B cell (primary cell): ENCODE measurements at regions not wholly inside any gene's neighbourhood (a gene's known extent, or its start where the extent isn't known, plus 50 kb on each side); places are given as distances from the start of the nearest gene placed in this dataset.

ENCODE experiments used
- ATAC-seq: fragments of 200-7000 bp; cut with Tn5 transposase; one replicate; pipeline ENCODE4 v1.10.0; 2021; ENCODE audit warnings: low read depth, mild to moderate bottlenecking, moderate number of reproducible peaks, moderate library complexity
- CTCF ChIA-PET: fragments of 350-600 bp; sonication (Branson Sonifier 250); formaldehyde crosslinking; loops from one replicate; lab custom pipeline; 2021; ENCODE audit warnings: antibody characterized with exemption, inconsistent platforms; lab: Charles Lee
- POLR2A ChIA-PET: fragments of 350-600 bp; sonication (Branson Sonifier 250); formaldehyde crosslinking; loops from one replicate; lab custom pipeline; 2021; ENCODE audit warnings: antibody characterized with exemption; lab: Charles Lee
- DNase-seq: peaks from one replicate; pipeline ENCODE4 v3.0.0; 2013
- H2AFZ ChIP-seq: 2 replicates; pipeline ENCODE4 v1.6.1; 2012; ENCODE audit warnings: mild to moderate bottlenecking, low read depth, low read length; ENCODE audit not compliant: insufficient read depth, poor library complexity, severe bottlenecking
- H3K27ac ChIP-seq, 2 donors: 1 replicate in 1 of 2; 2 replicates in 1 of 2; pipeline ENCODE4 v1.5.1; 2012 to 2013; ENCODE audit warnings: low read length in 2 of 2, mild to moderate bottlenecking in 2 of 2, moderate library complexity in 1 of 2
- H3K27me3 ChIP-seq, 4 experiments: fragments of 200-600 bp in 1 of 4; sonication (generic) in 1 of 4; replicated peaks in 1 of 4; 1 replicate in 2 of 4; 2 replicates in 2 of 4; pipeline versions ENCODE4 v1.6.1 to v1.7.0; 2013 to 2016; ENCODE audit warnings: low read length in 3 of 4, mild to moderate bottlenecking in 2 of 4, mixed read lengths in 1 of 4, moderate library complexity in 1 of 4; ENCODE audit not compliant: insufficient read depth in 4 of 4, control insufficient read depth in 3 of 4; ENCODE audit errors: control extremely low read depth in 1 of 4
- H3K36me3 ChIP-seq, 2 experiments: replicated peaks in 1 of 2; 1 replicate in 1 of 2; 2 replicates in 1 of 2; pipeline versions ENCODE4 v1.6.1 to v1.7.1; 2013; ENCODE audit warnings: low read length in 1 of 2; ENCODE audit not compliant: insufficient read depth in 2 of 2, control insufficient read depth in 1 of 2; ENCODE audit errors: control extremely low read depth in 1 of 2, extremely low read depth in 1 of 2
- H3K4me1 ChIP-seq, 2 donors: fragments of 200-600 bp in 1 of 2; sonication (generic) in 1 of 2; 1 replicate in 1 of 2; 2 replicates in 1 of 2; pipeline versions ENCODE4 v1.5.1 to v1.6.1; 2013 to 2017; ENCODE audit warnings: low read length in 2 of 2; ENCODE audit not compliant: control insufficient read depth in 2 of 2, insufficient read depth in 2 of 2
- H3K4me2 ChIP-seq: replicated peaks from 2 replicates; pipeline ENCODE3; 2012; ENCODE audit warnings: mild to moderate bottlenecking, low read depth, low read length; ENCODE audit not compliant: poor library complexity, severe bottlenecking
- H3K4me3 ChIP-seq, 5 experiments: fragments of 200-600 bp in 1 of 5; sonication (generic) in 1 of 5; 1 replicate in 3 of 5; 2 replicates in 2 of 5; pipeline versions ENCODE4 v1.5.1 to v1.7.0; 2011 to 2016; ENCODE audit warnings: low read length in 4 of 5, mild to moderate bottlenecking in 4 of 5, low read depth in 2 of 5, control low read depth in 1 of 5, moderate library complexity in 1 of 5; ENCODE audit not compliant: insufficient read depth in 1 of 5; ENCODE audit errors: control extremely low read depth in 1 of 5, extremely low read depth in 1 of 5
- H3K79me2 ChIP-seq: fragments of 200-600 bp; sonication (generic); one replicate; pipeline ENCODE4 v1.6.0; 2016; ENCODE audit warnings: low read length; ENCODE audit not compliant: control insufficient read depth, insufficient read depth
- H3K9ac ChIP-seq: fragments of 200-600 bp; sonication (generic); 2 replicates; pipeline ENCODE4 v1.6.1; 2017; ENCODE audit warnings: mild to moderate bottlenecking, low read length, moderate library complexity
- H3K9me3 ChIP-seq, 3 donors: one replicate each; pipeline versions ENCODE4 v1.6.1 to v1.7.1; 2013; ENCODE audit warnings: low read length in 2 of 3; ENCODE audit not compliant: control insufficient read depth in 2 of 3, insufficient read depth in 1 of 3; ENCODE audit errors: control extremely low read depth in 1 of 3
- H4K20me1 ChIP-seq: 2 replicates; pipeline ENCODE4 v1.6.0; 2012; ENCODE audit warnings: mild to moderate bottlenecking, low read length; ENCODE audit not compliant: insufficient read depth, control insufficient read depth, poor library complexity, severe bottlenecking
- H3K27ac Mint-ChIP-seq: one replicate; pipeline ENCODE4 v1.8.0; 2021; ENCODE audit warnings: mixed read lengths
- H3K27me3 Mint-ChIP-seq: one replicate; pipeline ENCODE4 v1.8.0; 2021; ENCODE audit warnings: mixed read lengths
- H3K4me1 Mint-ChIP-seq: one replicate; pipeline ENCODE4 v1.8.0; 2021; ENCODE audit warnings: mixed read lengths
- H3K4me3 Mint-ChIP-seq: one replicate; pipeline ENCODE4 v1.8.0; 2021; ENCODE audit warnings: mixed read lengths
- H3K9me3 Mint-ChIP-seq: one replicate; pipeline ENCODE4 v1.8.0; 2022; ENCODE audit warnings: mixed read lengths; ENCODE audit not compliant: insufficient read depth
- CTCF ChIP-seq: fragments of 200-600 bp; IDR thresholded peaks from one replicate; pipeline ENCODE4 v1.8.0; 2022; ENCODE audit warnings: antibody characterized with exemption, mild to moderate bottlenecking
- EZH2 ChIP-seq: IDR thresholded peaks from 2 replicates; pipeline ENCODE4 v1.6.1; 2012; ENCODE audit warnings: borderline replicate concordance, low read depth, mild to moderate bottlenecking, moderate library complexity, low read length; ENCODE audit not compliant: insufficient read depth, poor library complexity, severe bottlenecking
- WGBS: methylation state at CpG from one replicate; pipeline ENCODE4 v1.1.5; 2013; ENCODE audit warnings: missing lambda C conversion rate; ENCODE audit not compliant: insufficient coverage; 5-methylcytosine and 5-hydroxymethylcytosine counted together
- intact Hi-C: fragments of 100-400 bp; cut with micrococcal nuclease; formaldehyde crosslinking; loops from one replicate; pipeline ENCODE4 v1.10.0; 2022

DNA sequence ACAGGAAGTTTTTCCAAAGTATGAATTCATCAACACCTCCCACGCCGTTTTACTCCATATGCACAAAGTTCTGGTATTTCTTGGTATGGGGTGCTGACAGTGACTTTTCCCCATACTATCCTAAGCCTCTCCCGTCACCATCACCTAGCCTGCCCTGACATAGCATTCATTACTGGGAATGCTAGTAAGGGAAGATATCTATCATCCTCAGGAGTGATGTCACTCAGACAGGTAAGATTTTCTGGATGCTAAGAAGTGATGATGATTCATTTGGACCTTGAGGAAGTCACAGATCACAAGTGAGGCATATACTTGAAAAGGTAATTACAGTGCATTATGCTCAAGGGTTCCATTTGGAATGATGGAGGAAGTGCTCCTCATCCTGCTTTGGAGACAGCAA, 355.1 kb upstream of the STAC start:
- H3K4me1 Mint-ChIP-seq = no peaks in the 10 kb centered on the region
- Histone ChIP-seq H3K4me2 (no peak overlapping the region), H3K4me3 (no peak overlapping the region), H3K27ac (no peak overlapping the region), H3K36me3 (no peaks in the 10 kb centered on the region), H3K27me3 (no peaks in the 10 kb centered on the region), H2AFZ (no peak overlapping the region), H3K9ac (no peak overlapping the region), H3K4me1 (no peaks in the 10 kb centered on the region), H4K20me1 (no peaks in the 10 kb centered on the region), H3K79me2 (no peaks in the 10 kb centered on the region), H3K9me3 (peaks cover 0 to 2% (median 0%) of the 10 kb centered on the region in 3 donors)
- TF ChIP-seq CTCF (no peak), EZH2 (no peak)
- ChIA-PET POLR2A (no interaction called here), CTCF (no interaction called here)
- ATAC-seq (no peak), DNase-seq (no peak)
- no peaks in the 10 kb centered on the region for H3K27me3 Mint-ChIP-seq
- intact Hi-C loops = no loop called here
- H3K4me3 Mint-ChIP-seq = no peak overlapping the region
- WGBS = no CpG with 5 or more reads among the region's 3 CpGs
- no peaks in the 10 kb centered on the region for H3K9me3 Mint-ChIP-seq
- no peak overlapping the region for H3K27ac Mint-ChIP-seq

DNA sequence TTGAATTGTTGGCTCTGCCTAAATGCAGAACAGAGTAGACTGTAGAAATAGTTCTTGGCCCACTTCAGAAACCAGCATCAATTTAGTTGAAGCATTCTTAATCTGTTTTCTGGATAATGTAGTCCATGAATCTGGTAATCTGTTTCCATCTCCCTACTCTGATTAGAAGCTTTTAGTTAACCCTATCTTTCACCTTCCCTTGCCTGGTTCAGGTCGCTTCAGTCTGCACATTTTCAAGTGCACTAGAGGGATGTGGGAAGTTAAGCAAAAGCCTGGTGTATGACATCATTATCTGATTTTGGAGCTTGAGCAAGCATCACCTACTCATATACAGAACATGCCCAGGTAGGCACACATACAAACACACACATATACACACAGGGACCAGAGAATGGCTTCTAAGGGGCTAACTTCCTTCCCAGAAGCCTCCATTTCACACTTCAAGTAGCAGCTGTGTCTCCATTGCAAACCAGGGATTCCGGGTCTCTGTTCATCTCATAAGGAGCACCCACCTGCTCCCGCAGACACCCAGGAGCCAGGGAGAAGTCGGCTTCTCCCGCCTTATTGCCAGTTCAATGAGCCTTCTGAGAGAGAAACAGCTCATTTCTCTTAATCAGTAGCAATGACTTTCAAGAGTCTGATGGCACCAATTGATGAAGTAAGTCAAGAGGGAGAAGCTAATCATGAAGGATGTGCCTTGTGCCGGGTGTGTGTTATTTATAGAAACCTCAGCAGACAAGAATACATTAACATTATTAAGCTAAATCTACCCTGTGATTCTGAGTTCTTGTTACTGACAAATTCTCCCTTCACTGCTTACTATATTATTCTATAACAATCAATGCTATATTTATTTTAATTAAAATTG, 347.9 kb upstream of the STAC start:
- DNase-seq = no peak
- 97% methylated on average over 3 of the region's 6 CpGs for WGBS
- H3K4me1 ChIP-seq = no peaks in the 10 kb centered on the region
- no peak overlapping the region for H3K9ac ChIP-seq
- H3K36me3 ChIP-seq = no peaks in the 10 kb centered on the region
- no peak overlapping the region for H3K4me2 ChIP-seq
- ATAC-seq = no peak
- H3K27ac ChIP-seq = no peak overlapping the region
- no peaks in the 10 kb centered on the region for H3K79me2 ChIP-seq
- Mint-ChIP-seq H3K4me3 (no peak overlapping the region), H3K27me3 (no peaks in the 10 kb centered on the region), H3K4me1 (no peaks in the 10 kb centered on the region), H3K9me3 (peaks cover 6% of the 10 kb centered on the region), H3K27ac (no peak overlapping the region)
- TF ChIP-seq CTCF = no peak
- no peak for TF ChIP-seq EZH2
- intact Hi-C loops = no loop called here
- CTCF ChIA-PET = no interaction called here
- POLR2A ChIA-PET = no interaction called here
- no peak overlapping the region for H2AFZ ChIP-seq
- H4K20me1 ChIP-seq = no peaks in the 10 kb centered on the region
- H3K4me3 ChIP-seq = no peak overlapping the region
- H3K9me3 ChIP-seq = no peaks in the 10 kb centered on the region
- no peaks in the 10 kb centered on the region for H3K27me3 ChIP-seq
